NCI-H748 treated with DMSO at 0.1 percent for 48 hours (cell line): ENCODE measurements at regions not wholly inside any gene's neighbourhood (a gene's known extent, or its start where the extent isn't known, plus 50 kb on each side); places are given as distances from the start of the nearest gene placed in this dataset.
A peak's percentile ranks its signal among the peaks of the same experiment; 100 is the strongest.
"Not testable (repeated sequence)": the region's sequence is repeated elsewhere in the genome, so short reads cannot be mapped to it uniquely, and the experiment has no call there.

Experiments used
- DNase-seq: peaks from one replicate; lab custom pipeline; 2025; lab: John Stamatoyannopoulos, UW

GRCh38 chr3:165716592-165716991 lies 120.6 kb downstream of the BCHE start:
- DNase-seq, result no peak

- DNase-seq, result no peak
Observed at GRCh38 chr3:165713479-165713878, 123.7 kb downstream of the BCHE start.

- DNase-seq, result no peak
Observed at GRCh38 chr3:165712382-165712781, 124.8 kb downstream of the BCHE start.

- no peak for DNase-seq
Observed at GRCh38 chr3:165697910-165698309, 139.3 kb downstream of the BCHE start.

GRCh38 chr3:165696496-165696895 lies 140.7 kb downstream of the BCHE start:
- DNase-seq, result no peak

GRCh38 chr3:165683947-165684346 lies 153.3 kb downstream of the BCHE start:
- no peak for DNase-seq

GRCh38 chr3:165682734-165683133 lies 154.5 kb downstream of the BCHE start:
- DNase-seq, result no peak

GRCh38 chr3:165669967-165670366 lies 167.3 kb downstream of the BCHE start:
- no peak for DNase-seq

GRCh38 chr3:165669504-165669903 lies 167.7 kb downstream of the BCHE start:
- DNase-seq, result no peak

GRCh38 chr3:165667676-165668075 lies 169.5 kb downstream of the BCHE start:
- no peak for DNase-seq

- DNase-seq, result no peak
Observed at GRCh38 chr3:165658027-165658426, 179.2 kb downstream of the BCHE start.

GRCh38 chr3:165653130-165653778 lies 184.0 kb downstream of the BCHE start:
- no peak for DNase-seq

- DNase-seq, result not testable (repeated sequence)
Observed at GRCh38 chr3:165649282-165649681, 187.9 kb downstream of the BCHE start.

GRCh38 chr3:165645191-165645590 lies 192.0 kb downstream of the BCHE start:
- DNase-seq, result no peak

GRCh38 chr3:165644331-165644730 lies 192.9 kb downstream of the BCHE start:
- DNase-seq, result no peak

GRCh38 chr3:165643425-165643824 lies 193.8 kb downstream of the BCHE start:
- DNase-seq, result no peak

GRCh38 chr3:165642761-165643420 lies 194.3 kb downstream of the BCHE start:
- DNase-seq, result peak; percentile 24

GRCh38 chr3:165641569-165642310 lies 195.5 kb downstream of the BCHE start:
- DNase-seq, result peak; percentile 63

- peak; percentile 85 for DNase-seq
Observed at GRCh38 chr3:165640970-165641369, 196.3 kb downstream of the BCHE start.

- DNase-seq, result no peak
Observed at GRCh38 chr3:165640031-165640430, 197.2 kb downstream of the BCHE start.

- no peak for DNase-seq
Observed at GRCh38 chr3:165638034-165638433, 199.2 kb downstream of the BCHE start.

- no peak for DNase-seq
Observed at GRCh38 chr3:165636684-165637015, 200.6 kb downstream of the BCHE start.
